A549 (cell line): ENCODE measurements at regions not wholly inside any gene's neighbourhood (a gene's known extent, or its start where the extent isn't known, plus 50 kb on each side); places are given as distances from the start of the nearest gene placed in this dataset.

ENCODE experiments used
- ATAC-seq, 2 experiments: fragments of 200-7000 bp in 1 of 2; fragments of >200 bp in 1 of 2; cut with Nextera tagmentation in 1 of 2; cut with Tn5 transposase in 1 of 2; 3 replicates each; pipeline versions ENCODE4 v1.8.0 to v1.9.1; 2018 to 2020; ENCODE audit warnings: mild to moderate bottlenecking in 1 of 2, moderate library complexity in 1 of 2
- CTCF ChIA-PET: fragments of 300-600 bp; sonication (Branson Sonifier 250); formaldehyde crosslinking; extraction: SDS; loops from one replicate; lab custom pipeline; 2021; ENCODE audit warnings: antibody characterized with exemption, inconsistent platforms; lab: Yijun Ruan, JAX
- POLR2A ChIA-PET: fragments of 350-600 bp; formaldehyde crosslinking; extraction: SDS; loops from one replicate; lab custom pipeline; 2021; ENCODE audit warnings: antibody characterized with exemption, inconsistent platforms; lab: Yijun Ruan, JAX
- DNase-seq, 2 experiments: peaks; one replicate each; pipeline versions ENCODE4 v3.0.0 to v3.0.0-alpha.2; 2011 to 2016; ENCODE audit warnings: low read depth in 1 of 2, low spot score in 1 of 2
- FAIRE-seq: peaks from 2 replicates; lab custom pipeline; 2011; peaks lifted over from hg19 to GRCh38; lab: Jason Lieb, UNC
- H3K27ac ChIP-seq, 2 experiments: fragments of >200 bp; sonication (Bioruptor Twin); formaldehyde crosslinking; 3 replicates each; pipeline ENCODE4 v1.5.1; 2016 to 2017
- H3K4me1 ChIP-seq: fragments of >200 bp; sonication (Bioruptor Twin); formaldehyde crosslinking; 3 replicates; pipeline ENCODE4 v1.6.1; 2016
- H3K4me2 ChIP-seq: fragments of >200 bp; sonication (Bioruptor Twin); formaldehyde crosslinking; 3 replicates; pipeline ENCODE4 v1.6.1; 2016
- H3K4me3 ChIP-seq: fragments of >200 bp; sonication (Bioruptor Twin); formaldehyde crosslinking; 3 replicates; pipeline ENCODE4 v1.5.1; 2016
- H3K9me3 ChIP-seq: fragments of >200 bp; sonication (Bioruptor Twin); formaldehyde crosslinking; 3 replicates; pipeline ENCODE4 v1.6.1; 2016
- BCL3 ChIP-seq: fragments of >200 bp; sonication (Bioruptor Twin); formaldehyde crosslinking; IDR thresholded peaks from 3 replicates; pipeline ENCODE4 v1.6.1; 2016
- CBX2 ChIP-seq: fragments of 200-600 bp; sonication (generic); IDR thresholded peaks from 2 replicates; pipeline ENCODE4 v1.6.1; 2016; ENCODE audit warnings: low read depth, mild to moderate bottlenecking, borderline replicate concordance
- CHD4 ChIP-seq: fragments of 200-600 bp; sonication (generic); IDR thresholded peaks from 2 replicates; pipeline ENCODE4 v1.6.1; 2016; ENCODE audit warnings: antibody characterized with exemption, mild to moderate bottlenecking, borderline replicate concordance
- ELK1 ChIP-seq: fragments of 150-350 bp; IDR thresholded peaks from 2 replicates; pipeline ENCODE4 v1.6.1; 2014; ENCODE audit warnings: low read depth, mild to moderate bottlenecking, low read length
- EP300 ChIP-seq, 2 experiments: fragments of >200 bp; sonication (Bioruptor Twin); formaldehyde crosslinking; IDR thresholded peaks; 2 replicates in 1 of 2; 3 replicates in 1 of 2; pipeline ENCODE4 v1.6.1; 2016 to 2017
- FOSL2 ChIP-seq, 2 experiments: fragments of 450-650 bp in 1 of 2; fragments of >200 bp in 1 of 2; sonication (Bioruptor Twin) in 1 of 2; formaldehyde crosslinking; IDR thresholded peaks; 2 replicates each; pipeline versions ENCODE4 v1.5.0 to v1.6.1; 2016 to 2020; ENCODE audit warnings: mild to moderate bottlenecking in 1 of 2, moderate library complexity in 1 of 2
- HOXB13 ChIP-seq: fragments of 250-450 bp; sonication (Bioruptor Pico); IDR thresholded peaks from 2 replicates; pipeline ENCODE4 v1.5.0; 2020; ENCODE audit warnings: low read depth, mild to moderate bottlenecking, moderate library complexity
- HOXB5 ChIP-seq: fragments of 250-450 bp; sonication (Bioruptor Pico); IDR thresholded peaks from 2 replicates; pipeline ENCODE4 v1.5.0; 2020; ENCODE audit warnings: mild to moderate bottlenecking, moderate library complexity
- JUNB ChIP-seq: fragments of >200 bp; sonication (Bioruptor Twin); formaldehyde crosslinking; IDR thresholded peaks from 2 replicates; pipeline ENCODE4 v1.6.1; 2016
- KDM5A ChIP-seq: fragments of 200-600 bp; sonication (generic); IDR thresholded peaks from 2 replicates; pipeline ENCODE4 v1.6.1; 2016; ENCODE audit warnings: antibody characterized with exemption, mild to moderate bottlenecking
- MAX ChIP-seq: IDR thresholded peaks from 2 replicates; pipeline ENCODE4 v1.6.1; 2012
- MAZ ChIP-seq: fragments of 150-350 bp; IDR thresholded peaks from 2 replicates; pipeline ENCODE4 v1.6.1; 2014; ENCODE audit warnings: antibody characterized with exemption, low read depth, low read length, borderline replicate concordance
- NPAS2 ChIP-seq: fragments of 250-450 bp; sonication (Bioruptor Pico); IDR thresholded peaks from 2 replicates; pipeline ENCODE4 v1.8.0; 2022; ENCODE audit warnings: mild to moderate bottlenecking, moderate library complexity, borderline replicate concordance
- RCOR1 ChIP-seq: fragments of 150-350 bp; IDR thresholded peaks from 2 replicates; pipeline ENCODE4 v1.6.1; 2014; ENCODE audit warnings: antibody characterized with exemption, low read length, low read depth
- RFX5 ChIP-seq: fragments of 450-650 bp; IDR thresholded peaks from 2 replicates; pipeline ENCODE4 v1.7.1; 2014; ENCODE audit warnings: antibody characterized with exemption, mild to moderate bottlenecking, moderate library complexity
- ZSCAN20 ChIP-seq: fragments of 250-450 bp; sonication (Bioruptor Pico); IDR thresholded peaks from 2 replicates; pipeline ENCODE4 v1.8.0; 2022; ENCODE audit warnings: mild to moderate bottlenecking, moderate library complexity
- WGBS: methylation state at CpG from one replicate; pipeline ENCODE4 v1.1.6; 2017; ENCODE audit errors: missing lambda C conversion rate; 5-methylcytosine and 5-hydroxymethylcytosine counted together
- TF ChIP-seq, protein P1 (sequence below): fragments of 250-450 bp; sonication (Bioruptor Pico); IDR thresholded peaks from 2 replicates; pipeline ENCODE4 v1.5.0; 2020; ENCODE audit warnings: low read depth, mild to moderate bottlenecking, moderate library complexity
- TF ChIP-seq, protein P2 (sequence below): fragments of 200-600 bp; sonication (generic); IDR thresholded peaks from 2 replicates; pipeline ENCODE4 v1.6.1; 2016; ENCODE audit warnings: antibody characterized with exemption, mild to moderate bottlenecking, moderate library complexity
- TF ChIP-seq, protein P3 (sequence below): fragments of >200 bp; sonication (Bioruptor Twin); formaldehyde crosslinking; IDR thresholded peaks from 3 replicates; pipeline ENCODE4 v1.5.1; 2016

GRCh38 chr3:182620723-182621434 lies 172.4 kb upstream of the ATP11B start:
- FAIRE-seq (no peak), DNase-seq (no peak), ATAC-seq (no peak)
- Histone ChIP-seq H3K27ac (no peak overlapping the region), H3K4me2 (no peak overlapping the region), H3K4me3 (no peak overlapping the region), H3K4me1 (no peaks in the 10 kb centered on the region), H3K9me3 (no peaks in the 10 kb centered on the region; the same call in 2 of the 3 replicates)
- ChIA-PET CTCF (no interaction called here), POLR2A (no interaction called here)
- TF ChIP-seq, protein P1, sequence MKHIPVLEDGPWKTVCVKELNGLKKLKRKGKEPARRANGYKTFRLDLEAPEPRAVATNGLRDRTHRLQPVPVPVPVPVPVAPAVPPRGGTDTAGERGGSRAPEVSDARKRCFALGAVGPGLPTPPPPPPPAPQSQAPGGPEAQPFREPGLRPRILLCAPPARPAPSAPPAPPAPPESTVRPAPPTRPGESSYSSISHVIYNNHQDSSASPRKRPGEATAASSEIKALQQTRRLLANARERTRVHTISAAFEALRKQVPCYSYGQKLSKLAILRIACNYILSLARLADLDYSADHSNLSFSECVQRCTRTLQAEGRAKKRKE: no peak
- TF ChIP-seq CBX2 (no peak), CHD4 (no peak), MAX (no peak), JUNB (no peak), ZSCAN20 (CRISPR knock-in tag) (no peak), FOSL2 (IDR thresholded peaks at IDR 0.05) (no peak), FOSL2 (CRISPR knock-in tag; IDR thresholded peaks at IDR 0.05) (no peak), HOXB5 (no peak), ELK1 (no peak), MAZ (no peak), KDM5A (no peak), EP300 (IDR thresholded peaks at IDR 0.05) (no peak), RFX5 (no peak), HOXB13 (CRISPR knock-in tag) (no peak), BCL3 (no peak), RCOR1 (no peak)
- TF ChIP-seq, protein P2, sequence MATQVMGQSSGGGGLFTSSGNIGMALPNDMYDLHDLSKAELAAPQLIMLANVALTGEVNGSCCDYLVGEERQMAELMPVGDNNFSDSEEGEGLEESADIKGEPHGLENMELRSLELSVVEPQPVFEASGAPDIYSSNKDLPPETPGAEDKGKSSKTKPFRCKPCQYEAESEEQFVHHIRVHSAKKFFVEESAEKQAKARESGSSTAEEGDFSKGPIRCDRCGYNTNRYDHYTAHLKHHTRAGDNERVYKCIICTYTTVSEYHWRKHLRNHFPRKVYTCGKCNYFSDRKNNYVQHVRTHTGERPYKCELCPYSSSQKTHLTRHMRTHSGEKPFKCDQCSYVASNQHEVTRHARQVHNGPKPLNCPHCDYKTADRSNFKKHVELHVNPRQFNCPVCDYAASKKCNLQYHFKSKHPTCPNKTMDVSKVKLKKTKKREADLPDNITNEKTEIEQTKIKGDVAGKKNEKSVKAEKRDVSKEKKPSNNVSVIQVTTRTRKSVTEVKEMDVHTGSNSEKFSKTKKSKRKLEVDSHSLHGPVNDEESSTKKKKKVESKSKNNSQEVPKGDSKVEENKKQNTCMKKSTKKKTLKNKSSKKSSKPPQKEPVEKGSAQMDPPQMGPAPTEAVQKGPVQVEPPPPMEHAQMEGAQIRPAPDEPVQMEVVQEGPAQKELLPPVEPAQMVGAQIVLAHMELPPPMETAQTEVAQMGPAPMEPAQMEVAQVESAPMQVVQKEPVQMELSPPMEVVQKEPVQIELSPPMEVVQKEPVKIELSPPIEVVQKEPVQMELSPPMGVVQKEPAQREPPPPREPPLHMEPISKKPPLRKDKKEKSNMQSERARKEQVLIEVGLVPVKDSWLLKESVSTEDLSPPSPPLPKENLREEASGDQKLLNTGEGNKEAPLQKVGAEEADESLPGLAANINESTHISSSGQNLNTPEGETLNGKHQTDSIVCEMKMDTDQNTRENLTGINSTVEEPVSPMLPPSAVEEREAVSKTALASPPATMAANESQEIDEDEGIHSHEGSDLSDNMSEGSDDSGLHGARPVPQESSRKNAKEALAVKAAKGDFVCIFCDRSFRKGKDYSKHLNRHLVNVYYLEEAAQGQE: no peak

- POLR2A ChIA-PET: no interaction called here
- no peak for DNase-seq
- Histone ChIP-seq H3K4me3 (no peak overlapping the region), H3K4me2 (no peak overlapping the region)
- ATAC-seq: no peak
- TF ChIP-seq, protein P3, sequence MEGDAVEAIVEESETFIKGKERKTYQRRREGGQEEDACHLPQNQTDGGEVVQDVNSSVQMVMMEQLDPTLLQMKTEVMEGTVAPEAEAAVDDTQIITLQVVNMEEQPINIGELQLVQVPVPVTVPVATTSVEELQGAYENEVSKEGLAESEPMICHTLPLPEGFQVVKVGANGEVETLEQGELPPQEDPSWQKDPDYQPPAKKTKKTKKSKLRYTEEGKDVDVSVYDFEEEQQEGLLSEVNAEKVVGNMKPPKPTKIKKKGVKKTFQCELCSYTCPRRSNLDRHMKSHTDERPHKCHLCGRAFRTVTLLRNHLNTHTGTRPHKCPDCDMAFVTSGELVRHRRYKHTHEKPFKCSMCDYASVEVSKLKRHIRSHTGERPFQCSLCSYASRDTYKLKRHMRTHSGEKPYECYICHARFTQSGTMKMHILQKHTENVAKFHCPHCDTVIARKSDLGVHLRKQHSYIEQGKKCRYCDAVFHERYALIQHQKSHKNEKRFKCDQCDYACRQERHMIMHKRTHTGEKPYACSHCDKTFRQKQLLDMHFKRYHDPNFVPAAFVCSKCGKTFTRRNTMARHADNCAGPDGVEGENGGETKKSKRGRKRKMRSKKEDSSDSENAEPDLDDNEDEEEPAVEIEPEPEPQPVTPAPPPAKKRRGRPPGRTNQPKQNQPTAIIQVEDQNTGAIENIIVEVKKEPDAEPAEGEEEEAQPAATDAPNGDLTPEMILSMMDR: peak; percentile 22; the same call in 1 of the 3 replicates
- TF ChIP-seq NPAS2: no peak
- TF ChIP-seq, all 56 proteins: peak for 1
- H3K27ac ChIP-seq: no peak overlapping the region
- no peaks in the 10 kb centered on the region; the same call in 2 of the 3 replicates for H3K9me3 ChIP-seq
- 8% methylated on average over 4 of the region's 4 CpGs for WGBS
- no peaks in the 10 kb centered on the region for H3K4me1 ChIP-seq
- CTCF ChIA-PET: no interaction called here
- no peak for FAIRE-seq
Observed at GRCh38 chr3:182621435-182622240, 171.7 kb upstream of the ATP11B start.
